Transverse colon (tissue), 4 donors: ENCODE measurements at regions not wholly inside any gene's neighbourhood (a gene's known extent, or its start where the extent isn't known, plus 50 kb on each side); places are given as distances from the start of the nearest gene placed in this dataset.

Source experiments
- POLR2A ChIP-seq: fragments of 450-650 bp; IDR thresholded peaks from one replicate; pipeline ENCODE4 v1.6.1; 2016; ENCODE audit warnings: antibody characterized with exemption, mild to moderate bottlenecking, moderate library complexity
- POLR2AphosphoS5 ChIP-seq, 3 donors: sonication (generic); formaldehyde crosslinking; IDR thresholded peaks; one replicate each; pipeline ENCODE4 v1.6.1; 2016; ENCODE audit warnings: antibody characterized with exemption in 3 of 3
- TF ChIP-seq, protein P1 (sequence below), 5 experiments: fragments of 200-600 bp in 3 of 5; fragments of 450-650 bp in 2 of 5; sonication (generic) in 3 of 5; IDR thresholded peaks; 1 replicate in 2 of 5; 2 replicates in 3 of 5; pipeline ENCODE4 v1.5.1; 2016 to 2017; ENCODE audit warnings: antibody characterized with exemption in 5 of 5, inconsistent platforms in 3 of 5, mild to moderate bottlenecking in 2 of 5, moderate library complexity in 1 of 5

DNA sequence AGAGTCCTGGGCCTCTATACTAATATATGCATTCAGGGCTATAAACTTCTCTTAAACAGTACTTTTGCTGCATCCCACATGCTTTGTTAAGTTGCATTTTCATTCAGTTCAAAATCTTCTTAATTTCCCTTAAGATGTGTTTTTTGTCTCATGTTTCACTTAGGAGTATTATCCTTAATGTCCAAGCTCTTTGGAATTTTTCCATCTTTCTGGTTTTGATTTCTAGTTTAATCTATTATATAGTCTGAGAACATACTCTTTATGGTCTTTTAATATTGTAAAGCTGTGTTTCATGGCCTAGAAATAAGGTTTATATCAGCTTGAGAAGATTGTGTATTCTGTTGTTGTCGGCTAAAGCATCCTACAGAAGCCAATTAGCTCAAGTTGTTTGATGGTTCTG, 1041.8 kb downstream of the PLA2G4A start:
- no peak for TF ChIP-seq POLR2A
- TF ChIP-seq, protein P1, sequence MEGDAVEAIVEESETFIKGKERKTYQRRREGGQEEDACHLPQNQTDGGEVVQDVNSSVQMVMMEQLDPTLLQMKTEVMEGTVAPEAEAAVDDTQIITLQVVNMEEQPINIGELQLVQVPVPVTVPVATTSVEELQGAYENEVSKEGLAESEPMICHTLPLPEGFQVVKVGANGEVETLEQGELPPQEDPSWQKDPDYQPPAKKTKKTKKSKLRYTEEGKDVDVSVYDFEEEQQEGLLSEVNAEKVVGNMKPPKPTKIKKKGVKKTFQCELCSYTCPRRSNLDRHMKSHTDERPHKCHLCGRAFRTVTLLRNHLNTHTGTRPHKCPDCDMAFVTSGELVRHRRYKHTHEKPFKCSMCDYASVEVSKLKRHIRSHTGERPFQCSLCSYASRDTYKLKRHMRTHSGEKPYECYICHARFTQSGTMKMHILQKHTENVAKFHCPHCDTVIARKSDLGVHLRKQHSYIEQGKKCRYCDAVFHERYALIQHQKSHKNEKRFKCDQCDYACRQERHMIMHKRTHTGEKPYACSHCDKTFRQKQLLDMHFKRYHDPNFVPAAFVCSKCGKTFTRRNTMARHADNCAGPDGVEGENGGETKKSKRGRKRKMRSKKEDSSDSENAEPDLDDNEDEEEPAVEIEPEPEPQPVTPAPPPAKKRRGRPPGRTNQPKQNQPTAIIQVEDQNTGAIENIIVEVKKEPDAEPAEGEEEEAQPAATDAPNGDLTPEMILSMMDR (IDR thresholded peaks at IDR 0.05) = no peak
- no peak for TF ChIP-seq POLR2AphosphoS5 (IDR thresholded peaks at IDR 0.05)
